ENCODE measurements at regions not wholly inside any gene's neighbourhood (a gene's known extent, or its start where the extent isn't known, plus 50 kb on each side); places are given as distances from the start of the nearest gene placed in this dataset.

GRCh38 chrX:526295-527224 is 104.0 kb upstream of the SHOX start:
- Mint-ChIP-seq H3K27me3 (ENCODE audit: low read depth, unreplicated experiment) (no peaks in the 10 kb centered on the region), H3K27ac (ENCODE audit: unreplicated experiment) (no peak overlapping the region), H3K36me3 (ENCODE audit: low read depth, unreplicated experiment) (no peaks in the 10 kb centered on the region), H3K9me3 (ENCODE audit: unreplicated experiment) (peaks cover 29% of the 10 kb centered on the region), H3K4me1 (ENCODE audit: low read depth, unreplicated experiment) (no peaks in the 10 kb centered on the region), H3K4me3 (ENCODE audit: unreplicated experiment) (no peak overlapping the region)
- Histone ChIP-seq H3K4me2 (ENCODE audit: low read length) (no peak overlapping the region), H3K4me1 (ENCODE audit: insufficient read depth, low read length) (no peaks in the 10 kb centered on the region), H3K9me3 (ENCODE audit: insufficient read depth, low read depth, low read length) (peaks cover 6% of the 10 kb centered on the region), H3K36me3 (ENCODE audit: insufficient read depth, low read length) (no peaks in the 10 kb centered on the region), H3K27ac (ENCODE audit: low read depth, low read length) (no peak overlapping the region), H2AFZ (ENCODE audit: low read depth, low read length) (no peak overlapping the region), H3K4me3 (ENCODE audit: insufficient read depth, low read depth, low read length) (no peak overlapping the region), H3K79me2 (ENCODE audit: insufficient read depth, low read length) (no peaks in the 10 kb centered on the region), H4K20me1 (ENCODE audit: insufficient read depth, low read length) (no peaks in the 10 kb centered on the region), H3K9ac (ENCODE audit: low read length) (no peak overlapping the region), H3K27me3 (ENCODE audit: insufficient read depth, low read length) (no peaks in the 10 kb centered on the region)
- no peak for DNase-seq (ENCODE audit: low read depth)
- no peak for FAIRE-seq
- TF ChIP-seq EZH2 (IDR thresholded peaks at IDR 0.05; ENCODE audit: insufficient read depth, low read length) (no peak), CTCF (IDR thresholded peaks at IDR 0.05; ENCODE audit: insufficient read depth, low read depth, low read length) (no peak)

- DNase-seq (ENCODE audit: low read depth) (no peak), FAIRE-seq (no peak)
- Histone ChIP-seq H3K27ac (ENCODE audit: low read depth, low read length) (no peak overlapping the region), H3K4me3 (ENCODE audit: insufficient read depth, low read depth, low read length) (no peak overlapping the region), H3K4me2 (ENCODE audit: low read length) (no peak overlapping the region), H3K4me1 (ENCODE audit: insufficient read depth, low read length) (no peaks in the 10 kb centered on the region), H4K20me1 (ENCODE audit: insufficient read depth, low read length) (no peaks in the 10 kb centered on the region), H3K9ac (ENCODE audit: low read length) (no peak overlapping the region), H3K27me3 (ENCODE audit: insufficient read depth, low read length) (no peaks in the 10 kb centered on the region), H3K9me3 (ENCODE audit: insufficient read depth, low read depth, low read length) (peaks cover 3% of the 10 kb centered on the region), H3K36me3 (ENCODE audit: insufficient read depth, low read length) (no peaks in the 10 kb centered on the region), H2AFZ (ENCODE audit: low read depth, low read length) (no peak overlapping the region), H3K79me2 (ENCODE audit: insufficient read depth, low read length) (no peaks in the 10 kb centered on the region)
- no peak for TF ChIP-seq EZH2 (IDR thresholded peaks at IDR 0.05; ENCODE audit: insufficient read depth, low read length)
- no peak for TF ChIP-seq CTCF (IDR thresholded peaks at IDR 0.05; ENCODE audit: insufficient read depth, low read depth, low read length)
- Mint-ChIP-seq H3K27ac (ENCODE audit: unreplicated experiment) (no peak overlapping the region), H3K4me3 (ENCODE audit: unreplicated experiment) (no peak overlapping the region), H3K9me3 (ENCODE audit: unreplicated experiment) (peaks cover 23% of the 10 kb centered on the region), H3K36me3 (ENCODE audit: low read depth, unreplicated experiment) (no peaks in the 10 kb centered on the region), H3K4me1 (ENCODE audit: low read depth, unreplicated experiment) (no peaks in the 10 kb centered on the region), H3K27me3 (ENCODE audit: low read depth, unreplicated experiment) (no peaks in the 10 kb centered on the region)
Measured at GRCh38 chrX:530726-531610, 99.6 kb upstream of the SHOX start.

Measured in astrocyte (in vitro differentiated cells and primary cell).